Cerebellar cortex (tissue), 1 donor: ENCODE measurements at regions not wholly inside any gene's neighbourhood (a gene's known extent, or its start where the extent isn't known, plus 50 kb on each side); places are given as distances from the start of the nearest gene placed in this dataset.

Experiments
- DNase-seq: peaks from one replicate; pipeline ENCODE4 v3.0.0-alpha.2; 2015; ENCODE audit warnings: low spot score

- no peak for DNase-seq
These were observed 231.6 kb downstream of the BCL11A start for GRCh38 chr2:60321816-60322215.

DNA sequence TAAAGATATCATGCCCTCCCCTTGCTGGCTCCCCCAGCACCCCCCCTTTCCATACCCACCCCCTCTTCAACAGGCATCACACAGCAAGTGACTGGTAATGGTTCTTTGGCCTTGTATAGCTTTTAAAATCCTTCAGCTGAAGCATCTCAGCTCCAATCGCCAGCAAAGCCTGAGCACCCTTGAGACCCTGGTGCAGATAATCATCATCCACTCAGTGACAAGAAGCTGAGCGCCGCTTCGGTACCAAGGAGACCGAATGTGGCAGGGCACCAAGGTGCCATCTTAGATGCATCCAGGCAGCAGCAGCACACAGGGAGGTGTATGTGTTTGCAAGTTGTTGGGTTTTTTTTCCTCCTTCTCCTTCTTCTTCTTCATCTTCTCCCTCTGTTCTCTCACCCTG lies 232.7 kb downstream of the BCL11A start:
- DNase-seq: no peak

- DNase-seq: no peak
These were observed 234.4 kb downstream of the BCL11A start for GRCh38 chr2:60319031-60319547.

GRCh38 chr2:60318544-60318943 lies 234.9 kb downstream of the BCL11A start:
- DNase-seq: no peak

- DNase-seq: no peak
These were observed 235.6 kb downstream of the BCL11A start for GRCh38 chr2:60317844-60318243.

DNA sequence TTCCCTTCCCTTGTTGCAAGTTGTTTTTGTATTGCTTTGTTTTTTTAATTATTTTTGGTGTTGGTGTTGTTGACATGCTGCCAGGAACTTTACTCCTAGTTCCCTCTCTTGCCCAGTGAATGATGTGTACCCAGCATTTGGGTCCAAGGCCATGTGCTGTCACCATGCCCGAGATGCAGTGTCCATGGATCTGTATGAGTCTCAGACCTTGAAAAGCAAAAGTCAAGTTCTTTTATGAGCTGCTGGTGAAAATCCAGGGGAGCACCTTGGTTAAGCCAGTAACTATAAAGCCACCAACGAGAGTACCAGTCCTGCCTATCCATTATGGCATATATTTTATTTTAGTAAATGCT lies 236.4 kb downstream of the BCL11A start:
- DNase-seq: no peak

GRCh38 chr2:60316381-60317033 lies 236.9 kb downstream of the BCL11A start:
- DNase-seq: no peak

DNA sequence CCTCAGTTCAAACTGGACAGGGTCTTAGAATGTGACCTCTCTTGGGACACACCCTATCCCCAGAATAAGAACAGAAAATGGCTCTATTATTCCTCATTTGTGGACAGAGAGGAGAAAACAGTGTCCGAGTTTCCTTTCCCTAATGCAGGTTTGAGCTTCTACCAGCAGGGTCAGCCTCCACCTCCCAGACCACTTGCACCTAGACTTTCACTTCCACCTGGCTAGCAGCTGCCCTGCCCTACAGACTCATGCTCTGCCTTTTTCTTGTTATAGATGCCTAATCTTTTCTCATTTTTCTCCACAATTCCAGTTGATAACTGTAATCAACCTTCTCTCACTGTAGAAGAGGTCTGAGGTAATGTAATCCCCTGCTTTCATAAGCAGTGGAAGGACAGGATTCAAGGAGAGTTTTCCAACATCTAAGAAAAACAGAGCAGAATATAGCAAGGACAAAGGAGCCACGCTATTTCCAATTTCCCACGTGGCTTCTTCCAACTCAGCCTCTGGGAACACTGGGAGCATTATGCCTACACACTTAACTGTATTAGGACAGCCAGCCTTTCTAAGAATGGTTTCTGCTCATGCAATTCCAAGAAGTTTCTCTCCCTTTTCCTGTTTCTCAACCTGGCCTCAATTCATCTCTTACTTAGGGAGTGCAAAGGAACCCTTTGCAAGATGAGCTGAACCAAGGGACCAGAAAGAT lies 239.8 kb downstream of the BCL11A start:
- no peak for DNase-seq

DNA sequence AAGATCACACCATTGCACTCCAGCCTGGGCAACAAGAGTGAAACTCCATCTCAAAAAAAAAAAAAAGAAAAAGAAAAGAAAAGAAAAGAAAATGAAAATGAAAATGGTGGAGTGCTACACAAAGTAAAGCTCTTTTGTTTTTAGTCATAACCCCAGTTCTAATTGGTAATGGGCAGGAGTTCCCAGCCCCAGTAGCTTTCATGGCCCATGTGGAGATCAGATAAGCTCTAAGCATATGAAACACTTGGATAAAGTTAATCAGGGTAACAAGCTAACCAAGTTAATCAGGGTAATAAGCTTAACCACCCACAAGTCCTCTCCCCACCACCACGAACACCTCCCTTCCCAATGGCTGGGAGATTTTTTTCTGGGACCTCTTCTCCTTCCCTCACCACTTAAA lies 240.8 kb downstream of the BCL11A start:
- DNase-seq: no peak

GRCh38 chr2:60311524-60311923 lies 241.9 kb downstream of the BCL11A start:
- DNase-seq: no peak

DNA sequence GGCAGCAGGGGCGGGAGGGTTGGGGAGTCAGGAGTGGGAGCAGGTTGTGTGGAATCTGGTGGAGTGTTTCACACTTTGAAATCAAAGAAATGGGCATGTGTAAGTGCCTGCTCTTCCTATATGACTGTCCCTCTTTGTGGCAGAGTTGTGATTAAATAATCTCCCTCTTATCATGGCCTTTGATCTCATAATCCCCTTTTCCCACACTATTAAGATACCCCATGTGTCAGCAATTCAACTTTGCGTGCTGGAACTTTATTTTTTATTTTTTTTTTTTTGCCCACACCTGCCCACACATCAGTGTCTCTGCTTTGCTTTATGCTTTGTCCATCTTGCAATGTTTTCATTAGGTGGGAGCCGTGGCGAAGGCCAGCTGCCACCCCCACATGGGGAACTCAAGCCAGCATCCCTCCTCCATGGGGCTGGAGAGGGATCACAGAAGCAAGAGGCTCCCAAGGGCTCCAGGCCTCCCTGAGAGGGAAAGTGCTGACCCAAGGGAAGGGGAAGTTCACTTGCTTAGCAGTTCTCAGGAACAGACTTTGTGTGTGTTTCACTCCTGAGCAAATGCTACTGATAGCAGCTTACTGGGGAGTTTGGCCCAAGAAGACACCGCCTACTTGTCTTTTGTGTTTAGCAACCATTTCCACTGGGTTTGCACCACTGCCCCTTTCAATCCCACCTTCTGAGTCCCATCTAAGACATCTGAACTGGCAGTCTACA lies 243.4 kb downstream of the BCL11A start:
- DNase-seq: no peak

DNA sequence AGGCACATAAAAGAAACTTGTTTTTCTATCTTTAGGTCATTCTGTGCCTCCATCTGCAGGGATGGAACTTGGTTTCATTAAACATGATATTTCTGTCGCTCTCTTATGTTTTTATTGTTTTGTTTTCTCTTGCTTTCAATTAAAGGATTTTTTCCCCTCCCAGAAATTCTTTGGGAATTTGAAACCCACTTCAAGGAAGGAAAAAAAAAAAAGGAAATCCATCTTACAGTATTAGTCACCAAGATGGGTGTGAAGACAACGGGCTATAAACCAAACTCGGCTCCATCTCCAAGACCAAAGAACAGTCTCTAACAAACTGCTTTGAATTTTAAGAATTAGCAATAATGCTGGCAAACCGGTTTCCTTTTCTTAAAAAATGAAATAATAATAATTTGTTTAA lies 244.1 kb downstream of the BCL11A start:
- no peak for DNase-seq

DNA sequence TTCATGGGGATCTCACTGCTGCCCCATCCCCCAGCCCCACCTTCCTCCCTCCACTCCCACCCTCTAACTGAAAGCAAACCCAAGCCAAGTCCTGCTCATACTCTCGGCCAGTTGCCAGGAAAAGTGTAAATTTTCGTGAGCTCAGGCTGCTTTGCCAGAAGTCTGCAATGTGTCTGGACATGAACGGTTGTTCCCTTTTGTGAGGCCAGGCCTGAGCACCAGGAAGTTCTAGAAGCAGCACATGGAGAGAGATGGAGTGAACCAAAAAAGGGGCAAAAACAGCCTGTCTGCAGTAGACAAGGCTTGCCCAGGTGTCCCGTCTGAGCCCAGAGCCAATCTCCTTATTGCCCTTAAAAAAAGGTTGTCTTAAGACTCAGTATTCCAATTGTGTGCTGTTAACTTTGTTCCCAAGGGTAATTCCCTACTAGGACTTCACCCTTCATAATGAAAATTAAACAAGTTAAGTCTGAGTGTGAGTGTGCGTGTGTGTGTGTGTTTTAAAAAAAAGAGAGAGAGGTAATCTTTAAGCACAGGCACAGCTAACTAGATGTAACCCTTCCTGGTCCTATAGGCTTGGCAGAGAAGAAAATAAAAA lies 247.1 kb downstream of the BCL11A start:
- DNase-seq: no peak

GRCh38 chr2:60303680-60304079 lies 249.8 kb downstream of the BCL11A start:
- DNase-seq: no peak

DNA sequence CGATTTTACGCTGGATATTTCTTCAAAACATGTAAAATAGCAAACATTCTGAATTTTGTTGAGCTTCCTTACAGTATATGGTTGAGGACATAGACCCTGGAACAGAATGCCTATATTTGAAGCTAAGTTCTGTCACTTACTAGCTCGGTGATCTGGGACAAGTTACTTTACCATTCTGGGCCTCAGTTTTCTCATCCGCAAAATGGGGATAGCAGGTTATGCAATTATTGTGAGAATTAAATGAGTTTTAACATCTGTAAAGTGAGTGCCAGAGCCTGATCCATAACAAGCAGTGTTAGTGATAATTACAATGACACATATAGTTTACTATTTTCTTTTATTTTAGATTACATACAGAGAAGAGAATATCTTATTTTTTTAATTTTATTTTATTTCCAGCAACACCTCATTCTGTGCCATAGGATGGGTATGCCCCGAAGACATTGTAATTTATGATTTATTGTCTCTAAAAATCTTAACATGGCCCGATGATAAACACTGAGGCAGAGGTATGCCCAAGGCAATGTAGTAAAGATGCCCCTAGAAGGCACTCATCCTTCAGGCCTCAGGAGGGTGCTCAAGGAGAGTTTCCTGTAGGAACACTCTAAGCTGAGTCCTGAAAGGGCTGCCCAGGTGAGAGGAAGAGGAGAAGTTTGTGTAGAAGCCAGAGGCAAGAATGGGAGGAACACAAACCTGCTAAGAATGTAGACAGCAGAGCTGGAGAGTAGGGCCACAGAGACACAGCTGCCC lies 250.9 kb downstream of the BCL11A start:
- no peak for DNase-seq

DNA sequence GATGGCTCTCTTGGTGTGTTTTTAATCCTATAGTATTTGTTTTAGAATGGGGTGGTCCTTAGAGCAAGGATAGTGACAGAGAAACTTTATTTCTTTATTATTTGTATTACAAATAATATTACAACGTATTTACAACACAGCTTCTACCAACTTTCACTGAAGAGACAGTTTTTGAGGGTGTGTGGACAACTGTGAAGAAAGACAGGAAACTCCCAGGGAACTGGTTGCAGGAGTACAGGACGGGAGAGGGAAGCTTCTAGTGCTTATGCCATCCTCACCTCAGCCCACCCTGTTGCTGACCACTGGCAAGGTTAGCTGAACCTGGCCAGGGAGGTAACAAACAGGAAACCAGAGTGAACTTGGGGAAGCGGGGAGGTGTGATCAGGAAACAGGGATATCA lies 251.7 kb downstream of the BCL11A start:
- DNase-seq: no peak

DNA sequence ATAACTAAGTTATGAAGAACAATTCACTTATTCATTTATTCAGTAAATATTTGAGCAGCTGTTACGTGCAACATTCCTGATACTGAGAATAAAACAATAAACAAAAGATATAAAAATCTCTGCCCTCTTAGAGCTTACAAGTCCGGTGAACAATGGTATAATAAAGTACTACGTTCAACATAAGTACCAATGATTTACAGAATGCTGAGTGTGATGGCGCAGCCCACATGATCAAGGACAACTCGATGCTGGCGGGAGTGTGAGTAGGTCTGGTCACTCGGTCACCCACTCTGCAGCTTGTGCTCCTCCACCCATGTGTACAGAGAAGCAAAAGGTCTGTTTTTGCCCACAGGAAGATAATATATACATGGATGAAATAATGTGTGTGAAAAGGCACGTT lies 254.3 kb downstream of the BCL11A start:
- no peak for DNase-seq

DNA sequence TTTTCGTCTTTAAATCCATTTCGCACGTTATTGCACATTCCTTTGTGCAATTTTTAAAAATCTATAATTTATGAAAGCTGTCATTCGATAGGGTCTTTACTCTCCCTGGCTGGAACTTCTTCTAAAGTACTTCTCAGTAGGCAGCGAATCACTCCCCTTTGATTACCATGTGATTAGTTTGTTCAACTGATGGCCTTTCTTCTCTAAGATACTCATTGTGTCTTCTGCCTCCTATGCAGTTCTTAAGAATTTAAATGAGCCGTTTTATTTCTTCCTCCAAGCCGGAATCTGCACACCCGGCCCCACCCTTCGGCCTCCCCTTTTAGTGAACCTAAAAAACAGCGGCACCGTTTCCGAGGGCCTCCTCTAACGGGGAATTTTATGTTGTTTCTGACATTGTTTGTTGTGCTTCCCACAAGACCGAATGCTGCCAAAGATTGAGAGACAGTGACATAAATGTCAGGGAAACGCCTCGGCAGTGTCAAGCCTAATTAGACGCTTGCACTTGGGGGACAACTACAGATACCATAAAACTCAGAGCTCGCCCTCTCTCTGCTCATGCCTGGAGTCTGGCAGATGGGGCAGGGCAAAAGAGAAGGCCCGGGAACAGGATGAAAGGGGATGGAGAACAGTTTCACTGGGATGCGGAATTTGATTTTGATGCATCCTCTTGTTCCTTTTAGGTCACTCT lies 255.3 kb downstream of the BCL11A start:
- no peak for DNase-seq

DNA sequence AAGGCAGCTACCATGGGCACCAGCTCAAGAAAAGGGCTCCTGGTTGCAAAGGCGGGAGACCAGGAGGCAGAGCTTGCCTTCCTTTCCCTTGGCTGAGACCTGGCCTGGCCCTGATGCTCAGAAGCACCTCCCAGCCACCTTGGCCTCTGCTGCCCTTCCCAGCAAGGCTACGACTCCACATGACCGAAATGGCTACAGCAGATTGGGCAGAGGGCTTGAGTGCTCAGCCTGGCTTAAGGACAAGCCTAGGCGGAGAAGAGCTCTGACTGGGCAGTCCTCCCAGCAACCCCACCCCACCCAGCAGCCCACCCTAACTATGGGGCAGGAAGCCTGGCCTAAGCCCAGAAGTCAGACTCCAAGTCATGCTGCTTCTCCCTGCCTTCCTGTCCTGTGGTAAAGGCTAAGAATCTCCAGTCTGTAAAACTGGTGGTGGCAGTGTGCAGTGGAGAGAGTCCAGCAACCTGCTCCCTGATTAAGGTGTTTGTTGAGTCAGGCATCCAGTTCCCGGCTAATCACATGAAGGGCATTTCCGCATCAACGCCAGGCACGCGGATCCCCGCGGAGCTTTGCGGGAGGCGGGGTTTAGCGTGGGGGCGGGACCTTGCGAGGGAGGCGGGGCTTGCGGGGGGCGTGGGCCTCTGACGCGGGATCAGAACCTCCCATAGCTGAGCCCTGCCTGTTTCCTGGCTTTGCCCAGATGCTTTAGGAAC lies 256.0 kb downstream of the BCL11A start:
- DNase-seq: no peak

GRCh38 chr2:60296219-60296955 lies 257.1 kb downstream of the BCL11A start:
- DNase-seq: no peak
